GM23248 (cell line): ENCODE measurements at regions not wholly inside any gene's neighbourhood (a gene's known extent, or its start where the extent isn't known, plus 50 kb on each side); places are given as distances from the start of the nearest gene placed in this dataset.
A peak's percentile ranks its signal among the peaks of the same experiment; 100 is the strongest.

ENCODE experiments used
- DNase-seq: peaks from one replicate; pipeline ENCODE4 v3.0.0-alpha.2; 2015
- H2AFZ ChIP-seq: fragments of 200-600 bp; sonication (generic); 2 replicates; pipeline ENCODE4 v1.6.1; 2016; ENCODE audit warnings: antibody characterized with exemption
- H3F3A ChIP-seq: fragments of 200-600 bp; sonication (generic); 2 replicates; pipeline ENCODE4 v1.6.1; 2016; ENCODE audit warnings: mild to moderate bottlenecking, antibody characterized with exemption, mixed run types; ENCODE audit not compliant: insufficient read depth
- H3K27ac ChIP-seq: fragments of 200-600 bp; sonication (generic); 2 replicates; pipeline ENCODE4 v1.5.1; 2016; ENCODE audit warnings: mild to moderate bottlenecking
- H3K27me3 ChIP-seq: fragments of 200-600 bp; sonication (generic); replicated peaks from 2 replicates; pipeline ENCODE4 v1.6.1; 2016; ENCODE audit warnings: mild to moderate bottlenecking; ENCODE audit not compliant: insufficient read depth
- H3K36me3 ChIP-seq: fragments of 200-600 bp; sonication (generic); 2 replicates; pipeline ENCODE4 v1.6.1; 2016; ENCODE audit warnings: low read depth, mild to moderate bottlenecking
- H3K4me1 ChIP-seq: fragments of 200-600 bp; sonication (generic); 2 replicates; pipeline ENCODE4 v1.6.1; 2016; ENCODE audit warnings: mild to moderate bottlenecking; ENCODE audit not compliant: insufficient read depth
- H3K4me2 ChIP-seq: fragments of 200-600 bp; sonication (generic); one replicate; pipeline ENCODE4 v1.6.1; 2016; ENCODE audit warnings: mild to moderate bottlenecking; ENCODE audit not compliant: unreplicated experiment
- H3K4me3 ChIP-seq: fragments of 200-600 bp; sonication (generic); 2 replicates; pipeline ENCODE4 v1.5.1; 2016; ENCODE audit warnings: mild to moderate bottlenecking
- H3K79me2 ChIP-seq: fragments of 200-600 bp; sonication (generic); 2 replicates; pipeline ENCODE4 v1.6.1; 2016; ENCODE audit warnings: mild to moderate bottlenecking; ENCODE audit not compliant: insufficient read depth
- H3K9ac ChIP-seq: fragments of 200-600 bp; sonication (generic); 2 replicates; pipeline ENCODE4 v1.6.1; 2016; ENCODE audit warnings: mild to moderate bottlenecking
- H3K9me2 ChIP-seq: fragments of 200-600 bp; sonication (generic); 2 replicates; pipeline ENCODE4 v1.6.1; 2016; ENCODE audit warnings: mixed run types, mild to moderate bottlenecking, moderate library complexity; ENCODE audit not compliant: insufficient read depth
- H3K9me3 ChIP-seq: fragments of 200-600 bp; sonication (generic); one replicate; pipeline ENCODE4 v1.6.1; 2017; ENCODE audit warnings: low read depth
- H4K20me1 ChIP-seq: fragments of 200-600 bp; sonication (generic); 2 replicates; pipeline ENCODE4 v1.6.0; 2016; ENCODE audit not compliant: insufficient read depth
- EZH2 ChIP-seq: fragments of 200-600 bp; sonication (generic); IDR thresholded peaks from 2 replicates; pipeline ENCODE4 v1.6.1; 2018; ENCODE audit warnings: antibody characterized with exemption, mild to moderate bottlenecking; ENCODE audit not compliant: insufficient read depth, poor library complexity, severe bottlenecking
- EZH2phosphoT487 ChIP-seq: fragments of 200-600 bp; sonication (generic); IDR thresholded peaks from 2 replicates; pipeline ENCODE4 v1.6.1; 2018; ENCODE audit warnings: antibody characterized with exemption, moderate library complexity, mild to moderate bottlenecking, low read depth; ENCODE audit not compliant: insufficient read depth
- WGBS, 2 experiments: methylation state at CpG; one replicate each; pipeline ENCODE4 v1.1.6; 2015 to 2017; ENCODE audit warnings: low lambda C conversion rate in 2 of 2, low coverage in 1 of 2; ENCODE audit errors: missing lambda C conversion rate in 2 of 2; 5-methylcytosine and 5-hydroxymethylcytosine counted together
- in situ Hi-C: fragments of 300-500 bp; cut with MboI; formaldehyde crosslinking; loops from 2 replicates; pipeline ENCODE4 v1.15.0; 2020

- TF ChIP-seq EZH2phosphoT487 (no peak), EZH2 (no peak)
- WGBS, 2 experiments = 12 to 22% methylated on average over 3 of the region's 3 CpGs
- H3K27ac ChIP-seq = no peak overlapping the region
Measured at GRCh38 chr5:68838157-68838718, 255.6 kb upstream of the SLC30A5 start.

DNA sequence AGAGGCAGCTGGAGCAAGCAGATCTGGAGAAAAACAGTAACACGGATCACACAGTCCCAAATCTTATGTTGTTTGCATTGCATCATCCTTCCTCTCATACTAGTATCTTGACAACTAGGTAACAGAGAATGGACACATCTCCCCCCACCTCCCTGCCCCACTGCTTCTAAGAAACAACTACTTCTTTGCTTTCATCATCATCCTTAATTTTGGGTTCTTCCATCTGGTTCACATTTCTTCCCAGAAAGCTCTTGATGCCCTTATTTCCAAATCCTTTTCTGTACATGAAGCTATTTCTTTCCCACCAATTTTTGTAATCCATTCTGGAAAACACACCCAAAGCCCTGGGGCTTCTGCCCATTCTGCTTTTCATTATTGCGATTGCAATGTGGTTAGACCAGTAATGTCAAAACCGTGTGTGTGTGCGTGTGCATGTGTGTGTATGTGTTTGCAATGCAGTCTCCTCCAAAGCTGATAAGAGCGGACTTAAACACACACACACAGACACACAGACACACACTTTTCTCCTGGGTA, 254.7 kb upstream of the SLC30A5 start:
- Histone ChIP-seq H3K9me2 (no peaks in the 10 kb centered on the region), H3K27me3 (no peaks in the 10 kb centered on the region), H3K9me3 (no peaks in the 10 kb centered on the region), H3K9ac (no peak overlapping the region), H3K4me3 (no peak overlapping the region), H3K4me2 (no peak overlapping the region), H3K4me1 (no peaks in the 10 kb centered on the region), H3K27ac (no peak overlapping the region), H3K36me3 (no peaks in the 10 kb centered on the region), H2AFZ (no peak overlapping the region), H4K20me1 (no peaks in the 10 kb centered on the region), H3K79me2 (no peaks in the 10 kb centered on the region), H3F3A (peaks cover 7% of the 10 kb centered on the region; the same call in 1 of the 2 replicates)
- peak; percentile 29 for DNase-seq
- 22 to 24% methylated on average over 5 of the region's 5 CpGs for WGBS, 2 experiments
- no peak for TF ChIP-seq EZH2
- TF ChIP-seq EZH2phosphoT487 = no peak
- in situ Hi-C loops = no loop called here

More at GRCh38 chr5:68838157-68838718, 255.6 kb upstream of the SLC30A5 start:
- Histone ChIP-seq H3K27me3 (no peaks in the 10 kb centered on the region), H3K4me3 (no peak overlapping the region), H3K9me3 (no peaks in the 10 kb centered on the region), H3F3A (peaks cover 7% of the 10 kb centered on the region; the same call in 1 of the 2 replicates), H3K4me1 (no peaks in the 10 kb centered on the region), H4K20me1 (no peaks in the 10 kb centered on the region), H3K36me3 (no peaks in the 10 kb centered on the region), H2AFZ (no peak overlapping the region), H3K9ac (no peak overlapping the region), H3K4me2 (no peak overlapping the region), H3K9me2 (no peaks in the 10 kb centered on the region), H3K79me2 (no peaks in the 10 kb centered on the region)
- in situ Hi-C loops = no loop called here
- DNase-seq = no peak

- Histone ChIP-seq H4K20me1 (no peaks in the 10 kb centered on the region), H3K4me2 (no peak overlapping the region), H3K4me1 (peaks cover 15% of the 10 kb centered on the region), H3K27ac (no peak overlapping the region), H3K79me2 (no peaks in the 10 kb centered on the region), H3K9me2 (no peaks in the 10 kb centered on the region), H3K9ac (no peak overlapping the region), H2AFZ (no peak overlapping the region), H3K36me3 (no peaks in the 10 kb centered on the region), H3F3A (peaks cover 12% of the 10 kb centered on the region; the same call in 1 of the 2 replicates), H3K9me3 (no peaks in the 10 kb centered on the region), H3K27me3 (no peaks in the 10 kb centered on the region), H3K4me3 (no peak overlapping the region)
- 54 to 58% methylated on average over 3 of the region's 3 CpGs for WGBS, 2 experiments
- in situ Hi-C loops = no loop called here
- TF ChIP-seq EZH2phosphoT487 (no peak), EZH2 (no peak)
- no peak for DNase-seq
Measured at GRCh38 chr5:68843624-68844364, 250.0 kb upstream of the SLC30A5 start.

- TF ChIP-seq EZH2 (no peak), EZH2phosphoT487 (no peak)
- no peaks in the 10 kb centered on the region for H3K36me3 ChIP-seq
- peak; percentile 52 for DNase-seq
Measured at GRCh38 chr5:68845131-68845530, 248.7 kb upstream of the SLC30A5 start.

More at GRCh38 chr5:68845131-68845530, 248.7 kb upstream of the SLC30A5 start:
- in situ Hi-C loops = no loop called here
- H3K4me1 ChIP-seq = peaks cover 21% of the 10 kb centered on the region
- H3K4me2 ChIP-seq = no peak overlapping the region
- H4K20me1 ChIP-seq = no peaks in the 10 kb centered on the region
- H3K79me2 ChIP-seq = no peaks in the 10 kb centered on the region
- 0 out of 2 replicates have a peak, but pooled peaks cover 5% of the 10 kb centered on the region for H3F3A ChIP-seq
- H3K4me3 ChIP-seq = no peak overlapping the region
- no peaks in the 10 kb centered on the region for H3K9me3 ChIP-seq
- no peak overlapping the region for H2AFZ ChIP-seq
- H3K9ac ChIP-seq = no peak overlapping the region
- no peak overlapping the region for H3K27ac ChIP-seq
- H3K27me3 ChIP-seq = no peaks in the 10 kb centered on the region
- no peaks in the 10 kb centered on the region for H3K9me2 ChIP-seq
